ENCODE measurements at regions not wholly inside any gene's neighbourhood (a gene's known extent, or its start where the extent isn't known, plus 50 kb on each side); places are given as distances from the start of the nearest gene placed in this dataset.

DNA sequence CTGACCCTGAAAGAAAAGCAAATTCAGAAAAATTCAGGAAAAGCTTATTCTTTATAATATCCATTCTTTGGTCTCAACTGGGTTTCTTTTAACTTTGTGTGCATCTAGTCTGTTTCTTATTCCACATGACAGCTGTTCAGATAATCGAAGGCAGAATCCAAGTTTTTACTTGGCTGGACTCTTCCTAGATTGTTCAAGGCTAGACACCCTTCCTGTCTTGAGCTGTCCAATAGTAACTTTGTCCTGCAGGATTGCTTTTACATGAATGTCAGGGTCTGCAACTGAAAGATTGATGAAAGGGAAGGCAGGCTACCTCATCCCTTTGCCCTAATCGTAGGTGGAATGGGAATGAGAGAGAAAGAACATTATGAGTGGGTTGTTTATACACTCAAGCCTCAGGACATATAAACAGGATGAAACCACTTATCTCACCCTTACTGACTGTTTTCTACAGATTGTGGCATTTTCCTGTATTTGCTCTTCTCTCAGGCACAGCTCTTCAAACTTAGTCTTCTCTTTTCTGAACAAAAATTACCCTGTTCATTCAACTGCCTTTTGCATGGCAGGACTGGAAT lies 76.9 kb downstream of the LEPR start:
- TF ChIP-seq SUZ12 (IDR thresholded peaks at IDR 0.05) (no peak), FOXM1 (IDR thresholded peaks at IDR 0.05; ENCODE audit: borderline replicate concordance) (no peak), BHLHE40 (IDR thresholded peaks at IDR 0.05; ENCODE audit: borderline replicate concordance) (no peak), LEF1 (IDR thresholded peaks at IDR 0.05; ENCODE audit: borderline replicate concordance) (no peak)

Data from HEK293T (cell line).